ENCODE measurements at regions not wholly inside any gene's neighbourhood (a gene's known extent, or its start where the extent isn't known, plus 50 kb on each side); places are given as distances from the start of the nearest gene placed in this dataset.

DNA sequence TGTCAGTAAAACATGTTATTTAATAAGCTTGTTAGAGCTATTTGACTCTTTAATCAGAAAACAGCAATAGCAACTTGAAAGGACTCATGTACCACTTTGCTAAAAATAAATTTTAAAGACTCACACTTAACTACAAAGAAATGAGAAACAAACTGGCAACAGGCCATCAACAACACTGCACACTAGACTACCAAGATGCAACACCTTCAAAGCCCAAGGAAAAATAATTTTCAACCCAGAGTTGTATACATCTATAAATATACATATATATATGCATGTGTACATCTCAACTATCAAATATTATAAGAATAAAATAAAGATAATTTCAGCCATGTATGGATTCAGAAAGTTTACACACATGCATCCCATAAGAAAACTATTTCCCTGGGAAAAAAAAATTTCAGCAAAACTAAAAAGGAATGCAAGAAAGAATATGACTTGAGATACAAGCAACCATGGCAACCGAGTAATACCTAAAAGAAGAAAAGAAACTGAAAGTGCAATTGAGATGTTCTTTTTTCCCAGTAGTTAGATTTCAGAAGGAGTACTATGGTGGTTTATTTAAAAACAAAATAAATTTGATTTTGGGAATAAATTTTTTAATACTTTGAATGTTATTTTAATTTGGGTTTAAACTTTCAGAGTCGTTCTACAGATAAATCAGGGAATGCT, 303.8 kb downstream of the UBE3D start:
- no peaks in the 10 kb centered on the region for H3K36me3 Mint-ChIP-seq (ENCODE audit: low read depth)
- H3K27me3 Mint-ChIP-seq = no peaks in the 10 kb centered on the region
- ChIA-PET POLR2A (no interaction called here), CTCF (no interaction called here)
- no peaks in the 10 kb centered on the region for H3K4me1 Mint-ChIP-seq
- no peaks in the 10 kb centered on the region for H3K9me3 Mint-ChIP-seq
- no peak overlapping the region for H3K27ac Mint-ChIP-seq
- no peak overlapping the region for H3K4me3 Mint-ChIP-seq
- DNase-seq = no peak

DNA sequence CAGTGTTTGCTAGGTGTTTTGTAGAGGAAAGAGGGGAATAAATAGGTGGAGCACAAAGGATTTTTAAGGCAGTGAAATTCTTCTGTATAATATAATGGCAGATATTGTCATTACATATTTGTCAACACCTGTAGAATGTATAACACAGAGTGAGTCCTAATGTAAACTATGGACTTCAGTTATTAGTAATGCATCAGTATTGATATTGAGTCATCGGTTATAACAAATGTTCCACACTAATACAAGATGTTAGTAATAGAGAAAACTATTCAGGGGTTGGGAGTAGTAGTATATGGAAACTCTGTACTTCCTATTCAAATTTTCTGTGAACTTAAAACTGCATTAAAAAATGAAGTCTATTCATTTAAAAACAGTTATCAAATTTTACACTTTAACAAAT, 299.2 kb downstream of the UBE3D start:
- no peaks in the 10 kb centered on the region for H3K4me1 Mint-ChIP-seq
- H3K27me3 Mint-ChIP-seq = peaks cover 1% of the 10 kb centered on the region
- H3K4me3 Mint-ChIP-seq = no peak overlapping the region
- no peaks in the 10 kb centered on the region for H3K9me3 Mint-ChIP-seq
- H3K36me3 Mint-ChIP-seq (ENCODE audit: low read depth) = no peaks in the 10 kb centered on the region
- POLR2A ChIA-PET = no interaction called here
- no peak for DNase-seq
- CTCF ChIA-PET = no interaction called here
- no peak overlapping the region for H3K27ac Mint-ChIP-seq

DNA sequence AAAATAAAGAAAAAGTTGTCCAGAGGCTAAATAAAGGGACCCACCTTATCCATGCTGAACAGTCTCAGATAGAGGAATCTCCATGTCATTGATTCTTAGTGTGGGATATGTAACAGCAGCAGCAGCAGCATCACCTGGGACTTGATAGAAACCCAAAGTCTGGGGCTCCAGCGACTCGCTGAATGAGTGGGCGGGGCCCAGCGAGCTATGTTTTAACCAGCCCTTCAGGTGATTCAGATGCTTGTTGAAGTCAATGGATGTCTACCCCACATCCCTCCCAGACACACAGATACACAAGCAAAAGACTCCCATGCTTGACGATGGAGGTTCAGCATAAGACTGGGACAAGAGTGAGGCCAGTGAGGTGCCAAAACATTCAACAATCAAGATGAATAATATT, 298.6 kb downstream of the UBE3D start:
- Mint-ChIP-seq H3K27ac (no peak overlapping the region), H3K36me3 (ENCODE audit: low read depth) (no peaks in the 10 kb centered on the region), H3K27me3 (peaks cover 1% of the 10 kb centered on the region), H3K9me3 (no peaks in the 10 kb centered on the region), H3K4me3 (no peak overlapping the region), H3K4me1 (no peaks in the 10 kb centered on the region)
- ChIA-PET CTCF (no interaction called here), POLR2A (no interaction called here)
- DNase-seq = no peak

DNA sequence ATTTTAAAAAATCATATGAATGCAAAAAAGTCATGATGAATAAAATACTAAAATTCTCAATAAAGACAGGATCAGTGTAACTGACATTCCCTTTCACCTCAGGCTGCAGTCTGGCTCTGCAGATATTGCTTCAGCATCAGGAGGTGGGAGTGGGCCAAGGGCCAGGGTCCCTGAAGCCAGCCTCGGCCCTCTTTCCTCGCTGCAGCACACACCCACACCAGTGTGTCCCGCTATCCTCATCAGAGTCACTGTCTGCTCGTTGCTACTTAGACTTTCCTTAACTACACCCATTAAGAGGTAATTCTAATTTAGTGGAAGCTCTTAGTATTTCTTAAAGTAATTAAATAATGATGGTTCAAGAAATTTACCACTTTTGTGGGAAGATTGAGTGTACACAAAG, 298.2 kb downstream of the UBE3D start:
- H3K27me3 Mint-ChIP-seq = peaks cover 1% of the 10 kb centered on the region
- CTCF ChIA-PET = no interaction called here

DNA sequence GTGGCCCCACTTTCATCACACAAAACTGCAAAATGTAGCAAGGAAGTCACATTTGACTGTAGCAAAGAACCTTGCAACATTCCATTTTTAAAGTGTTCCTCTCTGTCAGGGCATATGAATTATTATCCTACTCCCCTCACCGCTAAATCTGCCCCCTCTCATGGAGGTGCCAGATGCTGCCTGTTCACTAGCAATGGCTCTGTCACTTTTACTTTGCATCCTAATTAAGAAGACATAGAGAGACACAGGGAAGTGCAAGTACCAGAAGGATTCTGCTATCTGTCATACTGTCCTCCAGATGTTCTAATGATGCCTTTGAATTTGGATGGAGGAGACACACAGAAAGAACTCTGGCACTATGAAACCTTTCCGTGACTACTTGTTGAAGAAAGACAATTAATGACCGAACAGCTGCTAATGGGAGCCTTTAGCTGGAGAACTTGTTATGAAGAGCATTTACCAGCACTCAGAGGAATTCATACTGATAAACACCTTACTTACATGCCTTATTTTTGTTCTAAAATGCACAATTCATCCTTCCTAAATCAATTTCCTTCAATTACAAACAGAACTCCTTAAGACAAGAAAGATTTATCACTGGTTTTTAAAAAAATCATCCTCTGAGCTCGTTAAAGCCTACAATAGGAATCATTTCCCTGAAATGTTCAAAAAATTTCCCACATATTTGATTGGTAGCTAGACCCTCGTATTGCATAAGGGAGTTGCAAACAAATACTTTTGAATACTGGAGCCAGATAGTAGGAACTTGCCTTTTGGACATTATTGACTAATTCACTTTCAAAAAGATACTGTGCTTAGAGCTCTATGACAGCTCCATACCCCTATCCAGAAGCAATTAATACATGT, 292.6 kb downstream of the UBE3D start:
- Mint-ChIP-seq H3K27me3 (no peaks in the 10 kb centered on the region), H3K4me1 (no peaks in the 10 kb centered on the region), H3K36me3 (ENCODE audit: low read depth) (no peaks in the 10 kb centered on the region), H3K27ac (no peak overlapping the region), H3K9me3 (no peaks in the 10 kb centered on the region), H3K4me3 (no peak overlapping the region)
- ChIA-PET CTCF (interaction anchor here (0.6 kb wide), 1 partner anchor 64 kb away, joined by 4 read pairs; no protein-coding TSS in a partner anchor), POLR2A (no interaction called here)
- no peak for DNase-seq

More for the DNA sequence above, 298.2 kb downstream of the UBE3D start:
- no peaks in the 10 kb centered on the region for H3K4me1 Mint-ChIP-seq
- H3K9me3 Mint-ChIP-seq = no peaks in the 10 kb centered on the region
- no peak for DNase-seq
- no peak overlapping the region for H3K27ac Mint-ChIP-seq
- POLR2A ChIA-PET = no interaction called here
- no peak overlapping the region for H3K4me3 Mint-ChIP-seq
- H3K36me3 Mint-ChIP-seq (ENCODE audit: low read depth) = no peaks in the 10 kb centered on the region

DNA sequence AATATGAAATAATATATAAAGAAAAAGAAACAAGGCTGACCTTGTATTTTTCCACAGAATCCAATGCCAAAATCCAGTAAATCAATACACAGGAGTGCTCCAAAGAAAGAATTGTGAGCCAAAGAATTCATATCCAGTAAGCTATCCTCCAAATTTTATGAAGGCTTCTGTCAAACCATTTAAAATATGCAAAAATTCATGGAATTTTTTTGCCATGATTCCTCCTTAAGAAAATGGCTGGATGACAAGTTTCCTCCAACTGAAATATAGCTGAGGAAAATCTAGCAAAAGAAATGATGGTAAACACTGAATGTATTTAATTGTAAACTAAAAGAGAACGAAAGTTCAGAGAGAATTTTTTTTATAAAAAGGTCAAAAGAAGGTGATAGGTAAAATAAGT, 290.3 kb downstream of the UBE3D start:
- Mint-ChIP-seq H3K4me1 (no peaks in the 10 kb centered on the region), H3K36me3 (ENCODE audit: low read depth) (no peaks in the 10 kb centered on the region), H3K27ac (no peak overlapping the region), H3K4me3 (no peak overlapping the region), H3K27me3 (no peaks in the 10 kb centered on the region), H3K9me3 (no peaks in the 10 kb centered on the region)
- ChIA-PET POLR2A (no interaction called here), CTCF (no interaction called here)
- no peak for DNase-seq

DNA sequence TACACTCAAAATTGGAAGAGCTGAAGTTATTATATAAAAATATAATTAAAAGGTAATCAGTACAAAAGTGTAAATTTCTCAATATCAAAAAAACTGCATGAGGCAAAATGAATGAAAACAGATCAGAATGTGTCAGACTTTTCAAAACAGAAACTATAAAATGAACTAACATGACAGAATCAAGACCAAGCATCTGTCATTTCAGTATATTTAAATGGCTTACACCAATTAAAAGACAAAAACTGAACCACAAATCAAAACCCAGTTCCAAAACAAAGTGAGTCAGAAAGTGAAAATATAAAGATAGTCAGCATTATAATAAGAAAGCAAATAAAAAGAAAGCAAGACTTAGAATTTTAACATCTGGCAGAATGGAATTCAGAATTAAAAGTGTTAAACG, 289.7 kb downstream of the UBE3D start:
- Mint-ChIP-seq H3K27ac (no peak overlapping the region), H3K36me3 (ENCODE audit: low read depth) (no peaks in the 10 kb centered on the region), H3K9me3 (no peaks in the 10 kb centered on the region), H3K4me1 (no peaks in the 10 kb centered on the region), H3K4me3 (no peak overlapping the region), H3K27me3 (no peaks in the 10 kb centered on the region)
- no peak for DNase-seq
- CTCF ChIA-PET = no interaction called here
- POLR2A ChIA-PET = no interaction called here

DNA sequence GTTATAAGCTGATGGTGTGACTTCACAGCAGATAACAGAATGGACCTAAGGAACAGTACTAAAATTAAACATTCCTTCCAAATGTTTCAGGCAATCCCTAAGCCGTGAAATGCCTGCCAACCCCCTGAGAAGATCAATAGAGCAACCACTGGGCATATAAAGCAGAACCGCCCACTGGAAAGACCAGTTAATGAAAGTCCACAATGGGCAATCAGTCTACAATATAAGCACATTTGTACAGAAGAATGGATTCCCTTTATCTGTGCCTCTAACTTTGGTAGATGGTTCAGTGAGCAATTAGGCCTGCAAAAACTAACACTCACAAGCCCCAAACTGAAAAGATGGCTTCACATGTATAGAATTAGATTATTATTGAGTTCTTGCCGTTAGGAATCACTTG, 286.6 kb downstream of the UBE3D start:
- Mint-ChIP-seq H3K36me3 (ENCODE audit: low read depth) (no peaks in the 10 kb centered on the region), H3K27me3 (peaks cover 1% of the 10 kb centered on the region), H3K27ac (no peak overlapping the region), H3K4me3 (no peak overlapping the region), H3K9me3 (no peaks in the 10 kb centered on the region), H3K4me1 (no peaks in the 10 kb centered on the region)
- ChIA-PET CTCF (no interaction called here), POLR2A (no interaction called here)
- DNase-seq = no peak

DNA sequence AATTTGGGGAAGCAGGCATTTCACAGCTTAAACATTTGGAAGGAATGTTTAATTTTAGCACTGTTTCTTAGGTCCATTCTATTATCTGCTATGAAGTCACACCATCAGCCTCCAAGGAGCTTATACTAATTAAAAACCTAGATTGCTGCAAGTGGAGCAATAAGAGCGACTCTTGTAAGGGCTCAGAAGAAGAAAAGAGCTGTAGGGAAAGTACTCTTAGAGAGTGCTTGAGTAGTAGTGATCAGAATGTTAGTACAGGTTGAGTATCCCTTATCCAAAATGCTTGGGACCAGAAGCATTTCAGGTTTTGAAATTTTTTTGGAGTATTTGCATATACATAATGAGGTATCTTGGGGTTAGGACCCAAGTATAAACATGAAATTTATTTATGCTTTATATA, 285.3 kb downstream of the UBE3D start:
- POLR2A ChIA-PET = no interaction called here
- DNase-seq = no peak
- CTCF ChIA-PET = no interaction called here
- Mint-ChIP-seq H3K36me3 (ENCODE audit: low read depth) (no peaks in the 10 kb centered on the region), H3K9me3 (no peaks in the 10 kb centered on the region), H3K27me3 (peaks cover 1% of the 10 kb centered on the region), H3K4me3 (no peak overlapping the region), H3K27ac (no peak overlapping the region), H3K4me1 (no peaks in the 10 kb centered on the region)

DNA sequence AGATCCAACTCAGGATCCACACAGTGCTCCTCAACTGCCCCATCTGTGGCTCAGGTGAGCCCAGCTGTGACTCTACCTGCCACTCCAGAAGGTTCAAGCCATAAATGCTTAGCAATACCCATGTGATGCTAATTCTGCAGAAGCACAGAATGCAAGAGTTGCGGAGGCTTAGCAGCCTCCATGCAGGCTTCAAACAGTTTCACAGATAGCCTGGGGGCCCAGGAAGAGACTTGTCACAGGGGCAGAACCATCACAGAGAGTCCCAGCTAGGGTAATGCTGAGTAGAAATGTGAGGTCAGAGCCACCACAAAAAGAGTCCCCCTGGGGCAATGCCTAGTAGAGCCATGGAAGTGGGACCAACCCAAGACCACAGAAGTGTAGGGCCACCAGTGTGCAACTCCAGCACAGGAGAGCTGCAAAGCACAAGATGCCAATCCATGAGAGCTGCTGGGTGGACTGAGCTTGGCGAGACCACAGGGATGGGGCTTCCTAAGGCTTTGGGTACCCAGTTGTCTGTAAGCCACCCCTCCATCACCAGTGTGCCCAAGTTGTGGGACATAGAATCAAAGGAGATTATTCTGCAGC, 283.9 kb downstream of the UBE3D start:
- H3K4me1 Mint-ChIP-seq = no peaks in the 10 kb centered on the region
- ChIA-PET POLR2A (no interaction called here), CTCF (no interaction called here)
- H3K36me3 Mint-ChIP-seq (ENCODE audit: low read depth) = no peaks in the 10 kb centered on the region
- peaks cover 1% of the 10 kb centered on the region for H3K27me3 Mint-ChIP-seq
- no peaks in the 10 kb centered on the region for H3K9me3 Mint-ChIP-seq
- no peak for DNase-seq
- no peak overlapping the region for H3K4me3 Mint-ChIP-seq
- H3K27ac Mint-ChIP-seq = no peak overlapping the region

DNA sequence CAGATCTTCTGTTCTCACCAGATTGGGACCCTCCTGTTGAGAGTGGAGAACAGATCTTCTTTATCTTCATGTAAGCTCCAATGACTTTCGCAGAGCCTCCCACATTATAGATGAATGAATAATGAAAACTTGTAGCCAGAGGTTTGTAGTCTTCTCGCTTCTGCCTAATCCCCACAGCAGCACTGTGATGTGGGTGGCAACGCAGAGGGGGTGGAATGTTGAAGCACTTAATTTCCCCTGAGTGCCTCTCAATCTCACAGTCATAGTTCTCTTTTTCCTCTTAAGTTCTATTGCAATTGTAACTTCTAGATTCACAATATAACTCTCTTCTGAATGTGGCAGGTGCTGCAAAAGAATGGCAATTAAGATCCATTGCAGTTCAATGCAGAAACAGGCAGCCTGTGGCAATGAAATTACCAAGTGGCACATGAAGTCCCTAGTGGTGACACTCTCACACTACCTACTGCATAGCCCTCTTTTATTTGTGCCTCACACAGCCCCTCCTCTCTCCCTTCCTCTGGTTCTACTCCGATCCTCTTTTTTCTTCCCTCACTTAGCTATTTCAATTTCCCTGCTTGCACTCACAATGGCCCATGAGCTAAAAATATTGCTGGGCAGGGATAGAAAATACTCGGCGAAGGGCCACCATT, 281.9 kb downstream of the UBE3D start:
- H3K36me3 Mint-ChIP-seq (ENCODE audit: low read depth) = no peaks in the 10 kb centered on the region
- CTCF ChIA-PET = no interaction called here
- H3K9me3 Mint-ChIP-seq = no peaks in the 10 kb centered on the region
- peaks cover 1% of the 10 kb centered on the region for H3K27me3 Mint-ChIP-seq
- POLR2A ChIA-PET = no interaction called here
- H3K27ac Mint-ChIP-seq = no peak overlapping the region
- no peak overlapping the region for H3K4me3 Mint-ChIP-seq
- DNase-seq = no peak
- H3K4me1 Mint-ChIP-seq = no peaks in the 10 kb centered on the region

DNA sequence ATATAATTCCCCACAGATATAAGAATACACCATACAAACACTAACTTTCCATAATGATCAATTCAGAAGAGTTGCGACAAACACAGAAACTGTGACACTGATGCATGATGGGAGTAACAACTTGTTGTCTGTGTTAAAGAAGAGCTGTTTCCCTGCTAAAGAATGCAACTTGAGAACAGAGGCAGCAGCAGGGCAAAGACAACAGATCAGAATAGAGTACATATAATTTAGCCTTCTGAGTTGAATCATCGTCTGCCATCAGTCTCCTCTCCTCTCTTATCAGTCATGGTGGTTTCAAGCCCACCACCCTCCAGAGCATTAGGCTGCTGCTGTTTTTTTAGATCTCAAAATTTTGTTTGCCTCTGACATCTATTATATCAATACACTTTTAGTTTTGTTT, 280.4 kb downstream of the UBE3D start:
- CTCF ChIA-PET = no interaction called here
- H3K9me3 Mint-ChIP-seq = no peaks in the 10 kb centered on the region
- DNase-seq = no peak
- POLR2A ChIA-PET = no interaction called here
- H3K27ac Mint-ChIP-seq = no peak overlapping the region
- no peaks in the 10 kb centered on the region for H3K4me1 Mint-ChIP-seq
- H3K27me3 Mint-ChIP-seq = peaks cover 1% of the 10 kb centered on the region
- H3K36me3 Mint-ChIP-seq (ENCODE audit: low read depth) = no peaks in the 10 kb centered on the region
- H3K4me3 Mint-ChIP-seq = no peak overlapping the region

DNA sequence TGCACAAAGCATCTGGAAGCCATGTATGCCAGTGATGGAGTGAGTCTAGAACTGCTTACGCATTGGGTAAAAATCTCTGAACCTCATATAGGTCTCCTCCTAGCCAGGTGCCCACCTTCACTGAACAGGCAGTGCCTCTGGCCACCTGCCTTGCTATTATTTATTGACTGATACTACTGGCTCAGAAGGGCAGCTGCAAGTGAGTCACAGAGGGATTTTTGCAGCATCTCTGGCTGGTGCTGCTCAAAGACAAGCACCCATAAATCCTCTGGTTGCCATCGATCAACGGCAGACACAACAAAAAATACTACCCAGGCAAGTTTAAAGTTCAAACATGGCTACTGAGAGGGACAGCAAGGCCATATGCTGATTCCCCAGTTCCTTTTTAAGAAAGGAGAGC, 279.4 kb downstream of the UBE3D start:
- CTCF ChIA-PET = no interaction called here
- Mint-ChIP-seq H3K4me1 (no peaks in the 10 kb centered on the region), H3K27me3 (peaks cover 1% of the 10 kb centered on the region), H3K4me3 (no peak overlapping the region), H3K36me3 (ENCODE audit: low read depth) (no peaks in the 10 kb centered on the region), H3K9me3 (no peaks in the 10 kb centered on the region), H3K27ac (no peak overlapping the region)
- DNase-seq = no peak
- POLR2A ChIA-PET = no interaction called here
